ENCODE measurements at regions not wholly inside any gene's neighbourhood (a gene's known extent, or its start where the extent isn't known, plus 50 kb on each side); places are given as distances from the start of the nearest gene placed in this dataset.

GRCh38 chr13:112137144-112137543 is 70.2 kb downstream of the SOX1 start:
- TF ChIP-seq EZH2 (IDR thresholded peaks at IDR 0.05; ENCODE audit: low read depth) (no peak), CTCF (conservative IDR thresholded peaks at IDR 0.05) (no peak)

All from PC-9 (cell line).